Endodermal cell (in vitro differentiated cells): ENCODE measurements at regions not wholly inside any gene's neighbourhood (a gene's known extent, or its start where the extent isn't known, plus 50 kb on each side); places are given as distances from the start of the nearest gene placed in this dataset.

Source experiments
- DNase-seq: peaks from one replicate; pipeline ENCODE4 v3.0.0-alpha.2; 2017
- H3K27ac ChIP-seq: 2 replicates; pipeline ENCODE4 v1.5.1; 2013; ENCODE audit warnings: mild to moderate bottlenecking, low read depth, low read length, moderate library complexity
- H3K27me3 ChIP-seq: 2 replicates; pipeline ENCODE4 v1.6.1; 2013; ENCODE audit warnings: mild to moderate bottlenecking, low read length, moderate library complexity; ENCODE audit not compliant: insufficient read depth, control insufficient read depth, poor library complexity, severe bottlenecking
- H3K36me3 ChIP-seq: 2 replicates; pipeline ENCODE4 v1.7.0; 2013; ENCODE audit warnings: mild to moderate bottlenecking, low read length, moderate library complexity; ENCODE audit not compliant: control insufficient read depth, insufficient read depth
- H3K4me1 ChIP-seq: one replicate; pipeline ENCODE4 v1.7.0; 2013; ENCODE audit warnings: low read length; ENCODE audit not compliant: control insufficient read depth, insufficient read depth
- H3K4me3 ChIP-seq: 2 replicates; pipeline ENCODE4 v1.5.1; 2013; ENCODE audit warnings: mild to moderate bottlenecking, low read length, moderate library complexity
- H3K9ac ChIP-seq: 2 replicates; pipeline ENCODE4 v1.6.1; 2013; ENCODE audit warnings: mild to moderate bottlenecking, low read length, moderate library complexity; ENCODE audit not compliant: poor library complexity, severe bottlenecking; ENCODE audit errors: extremely low read depth
- H3K9me3 ChIP-seq: 2 replicates; pipeline ENCODE4 v1.6.1; 2013; ENCODE audit warnings: mild to moderate bottlenecking, low read length, moderate library complexity; ENCODE audit not compliant: control insufficient read depth
- H3K27ac Mint-ChIP-seq: 2 replicates; pipeline ENCODE4 v1.8.0; 2020; ENCODE audit warnings: mixed read lengths
- H3K27me3 Mint-ChIP-seq: 2 replicates; pipeline ENCODE4 v1.8.0; 2021; ENCODE audit warnings: mild to moderate bottlenecking, mixed read lengths; ENCODE audit not compliant: insufficient read depth
- H3K36me3 Mint-ChIP-seq: 2 replicates; pipeline ENCODE4 v1.8.0; 2020; ENCODE audit warnings: low read depth, mixed read lengths
- H3K4me1 Mint-ChIP-seq: 2 replicates; pipeline ENCODE4 v1.8.0; 2020; ENCODE audit warnings: mixed read lengths
- H3K4me3 Mint-ChIP-seq: 2 replicates; pipeline ENCODE4 v1.8.0; 2020; ENCODE audit warnings: mild to moderate bottlenecking, moderate library complexity, mixed read lengths
- H3K9me3 Mint-ChIP-seq: 2 replicates; pipeline ENCODE4 v1.8.0; 2020; ENCODE audit warnings: mild to moderate bottlenecking, mixed read lengths
- CTCF ChIP-seq: fragments of 200-600 bp; sonication (generic); conservative IDR thresholded peaks from 2 replicates; pipeline ENCODE4 v1.5.0; 2021; ENCODE audit warnings: antibody characterized with exemption, mild to moderate bottlenecking
- WGBS, 2 experiments: methylation state at CpG; one replicate each; pipeline versions ENCODE4 v1.1.5 to v1.1.7; 2013; ENCODE audit warnings: missing lambda C conversion rate in 2 of 2, mixed read lengths in 1 of 2; ENCODE audit not compliant: insufficient coverage in 1 of 2, insufficient read length in 1 of 2; 5-methylcytosine and 5-hydroxymethylcytosine counted together

DNA sequence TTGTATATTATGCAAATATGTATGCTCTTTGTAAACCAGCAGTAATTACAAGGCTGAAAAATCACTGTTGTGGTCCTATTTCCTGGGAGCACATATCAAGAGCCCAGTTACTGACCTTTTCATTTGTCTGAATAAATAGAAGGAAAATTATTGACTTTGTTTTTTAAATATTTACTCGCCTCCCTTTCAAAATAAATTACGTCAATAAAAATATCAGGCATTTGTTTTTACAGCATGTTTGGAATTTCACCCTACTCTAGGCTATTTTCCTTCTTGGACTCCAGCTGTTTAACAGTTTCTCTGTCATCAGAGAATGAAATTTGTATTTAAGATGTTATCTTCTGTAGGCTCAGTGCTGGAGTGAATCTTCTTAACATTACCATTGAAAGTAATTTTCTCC is 59.9 kb upstream of the LRATD1 start:
- H3K4me1 ChIP-seq, result no peaks in the 10 kb centered on the region
- H3K27me3 Mint-ChIP-seq, result no peaks in the 10 kb centered on the region
- no peak for DNase-seq

GRCh38 chr2:14577843-14578242 is 54.7 kb upstream of the LRATD1 start:
- Histone ChIP-seq H3K9ac (no peak overlapping the region), H3K36me3 (no peaks in the 10 kb centered on the region), H3K4me1 (no peaks in the 10 kb centered on the region), H3K9me3 (no peaks in the 10 kb centered on the region), H3K27ac (no peak overlapping the region), H3K27me3 (no peaks in the 10 kb centered on the region), H3K4me3 (no peak overlapping the region)
- H3K27me3 Mint-ChIP-seq, result no peaks in the 10 kb centered on the region
- H3K4me3 Mint-ChIP-seq, result no peak overlapping the region
- no peak overlapping the region for H3K27ac Mint-ChIP-seq
- H3K36me3 Mint-ChIP-seq, result no peaks in the 10 kb centered on the region
- TF ChIP-seq CTCF, result no peak
- no peak for DNase-seq
- WGBS, 2 experiments, result 81% methylated on average over 4 of the region's 4 CpGs
- H3K4me1 Mint-ChIP-seq, result no peaks in the 10 kb centered on the region
- no peaks in the 10 kb centered on the region for H3K9me3 Mint-ChIP-seq

More for the DNA sequence above, 59.9 kb upstream of the LRATD1 start:
- Mint-ChIP-seq H3K4me1 (no peaks in the 10 kb centered on the region), H3K36me3 (no peaks in the 10 kb centered on the region), H3K27ac (no peak overlapping the region), H3K4me3 (no peak overlapping the region), H3K9me3 (no peaks in the 10 kb centered on the region)
- Histone ChIP-seq H3K4me3 (no peak overlapping the region), H3K27ac (no peak overlapping the region), H3K9ac (no peak overlapping the region), H3K27me3 (no peaks in the 10 kb centered on the region), H3K9me3 (no peaks in the 10 kb centered on the region), H3K36me3 (no peaks in the 10 kb centered on the region)
- WGBS, 2 experiments, result 90% methylated on average over 2 of the region's 2 CpGs; no CpG with 5 or more reads in 1 of the 2 experiments
- no peak for TF ChIP-seq CTCF
